GM23338 (cell line): ENCODE measurements at regions not wholly inside any gene's neighbourhood (a gene's known extent, or its start where the extent isn't known, plus 50 kb on each side); places are given as distances from the start of the nearest gene placed in this dataset.

Source experiments
- ATAC-seq: fragments of 200-7000 bp; cut with Tn5 transposase; 3 replicates; pipeline ENCODE4 v1.9.1; 2020
- DNase-seq: peaks from one replicate; pipeline ENCODE4 v3.0.0-alpha.2; 2015; ENCODE audit warnings: low spot score
- H2AFZ ChIP-seq: fragments of 200-600 bp; sonication (generic); 2 replicates; pipeline ENCODE4 v1.8.0; 2016; ENCODE audit warnings: antibody characterized with exemption, mild to moderate bottlenecking, moderate library complexity
- H3F3A ChIP-seq: fragments of 200-600 bp; sonication (generic); replicated peaks from 2 replicates; pipeline ENCODE4 v1.8.0; 2017; ENCODE audit warnings: antibody characterized with exemption, mixed run types, low read depth
- H3K27ac ChIP-seq: fragments of 200-600 bp; sonication (generic); 2 replicates; pipeline ENCODE4 v1.6.1; 2016; ENCODE audit warnings: low read depth
- H3K27me3 ChIP-seq: fragments of 200-600 bp; sonication (generic); 2 replicates; pipeline ENCODE4 v1.8.0; 2016; ENCODE audit warnings: mild to moderate bottlenecking, mixed run types, moderate library complexity; ENCODE audit not compliant: insufficient read depth
- H3K36me3 ChIP-seq: fragments of 200-600 bp; sonication (generic); 2 replicates; pipeline ENCODE4 v1.8.0; 2016; ENCODE audit warnings: mild to moderate bottlenecking; ENCODE audit not compliant: insufficient read depth
- H3K4me1 ChIP-seq: fragments of 200-600 bp; sonication (generic); 2 replicates; pipeline ENCODE4 v1.8.0; 2016; ENCODE audit warnings: mild to moderate bottlenecking, moderate library complexity; ENCODE audit not compliant: insufficient read depth
- H3K4me2 ChIP-seq: fragments of 200-600 bp; sonication (generic); 2 replicates; pipeline ENCODE4 v1.7.1; 2017; ENCODE audit warnings: mixed run types
- H3K4me3 ChIP-seq: fragments of 200-600 bp; sonication (generic); 2 replicates; pipeline ENCODE4 v1.6.1; 2016; ENCODE audit warnings: mixed run types
- H3K79me2 ChIP-seq: fragments of 200-600 bp; sonication (generic); replicated peaks from 2 replicates; pipeline ENCODE4 v1.8.0; 2017; ENCODE audit warnings: mild to moderate bottlenecking; ENCODE audit not compliant: insufficient read depth
- H3K9me2 ChIP-seq: fragments of 200-600 bp; sonication (generic); 2 replicates; pipeline ENCODE4 v1.8.0; 2017; ENCODE audit not compliant: insufficient read depth
- H4K20me1 ChIP-seq: fragments of 200-600 bp; sonication (generic); replicated peaks from 2 replicates; pipeline ENCODE4 v1.8.0; 2017; ENCODE audit warnings: mild to moderate bottlenecking; ENCODE audit not compliant: insufficient read depth
- H3K27ac Mint-ChIP-seq: 2 replicates; pipeline ENCODE4 v1.8.0; 2020; ENCODE audit warnings: inconsistent platforms, mild to moderate bottlenecking, moderate library complexity, mixed read lengths
- H3K27me3 Mint-ChIP-seq: 3 replicates; pipeline ENCODE4 v1.8.0; 2022; ENCODE audit warnings: low read depth, mild to moderate bottlenecking, moderate library complexity, mixed read lengths, inconsistent platforms; ENCODE audit not compliant: insufficient read depth, poor library complexity
- H3K36me3 Mint-ChIP-seq: 3 replicates; pipeline ENCODE4 v1.8.0; 2021; ENCODE audit warnings: low read depth, mild to moderate bottlenecking, inconsistent platforms, moderate library complexity, mixed read lengths
- H3K4me1 Mint-ChIP-seq: 3 replicates; pipeline ENCODE4 v1.8.0; 2020; ENCODE audit warnings: mild to moderate bottlenecking, inconsistent platforms, mixed read lengths
- H3K4me3 Mint-ChIP-seq: 3 replicates; pipeline ENCODE4 v1.8.0; 2021; ENCODE audit warnings: moderate library complexity, mild to moderate bottlenecking, inconsistent platforms, mixed read lengths
- H3K9me3 Mint-ChIP-seq: 3 replicates; pipeline ENCODE4 v1.8.0; 2020; ENCODE audit warnings: moderate library complexity, mild to moderate bottlenecking, inconsistent platforms, mixed read lengths
- CREB1 ChIP-seq: fragments of 250-450 bp; sonication (Bioruptor Pico); IDR thresholded peaks from 2 replicates; pipeline ENCODE4 v1.5.0; 2020; ENCODE audit warnings: low read depth, mild to moderate bottlenecking, moderate library complexity
- EZH2 ChIP-seq: fragments of 200-600 bp; sonication (generic); IDR thresholded peaks from one replicate; pipeline ENCODE4 v1.8.0; 2017; ENCODE audit warnings: antibody characterized with exemption, mild to moderate bottlenecking, low read depth; ENCODE audit not compliant: unreplicated experiment
- EZH2phosphoT487 ChIP-seq: fragments of 200-600 bp; sonication (generic); IDR thresholded peaks from one replicate; pipeline ENCODE4 v1.8.1; 2018; ENCODE audit warnings: antibody characterized with exemption; ENCODE audit not compliant: unreplicated experiment
- JUNB ChIP-seq: IDR thresholded peaks from one replicate; pipeline ENCODE4 v1.6.1; 2016; ENCODE audit warnings: antibody characterized with exemption; ENCODE audit not compliant: unreplicated experiment
- NANOG ChIP-seq: IDR thresholded peaks from 2 replicates; pipeline ENCODE4 v1.6.1; 2016; ENCODE audit warnings: antibody characterized with exemption, borderline replicate concordance
- ZNF114 ChIP-seq: fragments of 250-450 bp; sonication (Bioruptor Pico); IDR thresholded peaks from 2 replicates; pipeline ENCODE4 v1.5.0; 2020; ENCODE audit warnings: mild to moderate bottlenecking, moderate library complexity
- TF ChIP-seq, protein P1 (sequence below): IDR thresholded peaks from one replicate; pipeline ENCODE4 v1.6.1; 2018; ENCODE audit warnings: antibody characterized with exemption; ENCODE audit not compliant: unreplicated experiment
- TF ChIP-seq, protein P2 (sequence below), 2 experiments: fragments of 200-600 bp in 1 of 2; sonication (generic) in 1 of 2; conservative IDR thresholded peaks; 2 replicates each; pipeline versions ENCODE4 v1.5.1 to v1.6.1; 2016 to 2017; ENCODE audit warnings: antibody characterized with exemption in 2 of 2, low read depth in 2 of 2, mild to moderate bottlenecking in 2 of 2, moderate library complexity in 1 of 2

DNA sequence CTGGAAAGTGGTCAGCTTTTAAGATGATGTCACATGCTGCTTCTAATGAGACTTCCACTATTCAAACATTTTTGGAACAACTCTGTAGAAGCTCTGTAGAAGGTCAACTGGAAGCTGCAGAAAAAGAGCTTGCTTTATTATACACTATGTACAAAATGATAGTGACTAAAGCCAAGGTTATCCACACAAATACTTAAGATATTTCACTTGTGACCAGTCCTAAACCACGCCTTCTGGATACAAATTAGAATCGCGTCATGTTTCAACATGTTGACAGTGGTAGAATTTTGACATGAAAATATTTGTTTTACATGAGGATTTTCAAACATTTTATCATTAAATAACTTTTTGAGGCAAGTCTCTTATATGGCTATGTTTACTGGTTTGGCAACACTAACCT, 499.6 kb upstream of the PHF14 start (continued):
- TF ChIP-seq, protein P1, sequence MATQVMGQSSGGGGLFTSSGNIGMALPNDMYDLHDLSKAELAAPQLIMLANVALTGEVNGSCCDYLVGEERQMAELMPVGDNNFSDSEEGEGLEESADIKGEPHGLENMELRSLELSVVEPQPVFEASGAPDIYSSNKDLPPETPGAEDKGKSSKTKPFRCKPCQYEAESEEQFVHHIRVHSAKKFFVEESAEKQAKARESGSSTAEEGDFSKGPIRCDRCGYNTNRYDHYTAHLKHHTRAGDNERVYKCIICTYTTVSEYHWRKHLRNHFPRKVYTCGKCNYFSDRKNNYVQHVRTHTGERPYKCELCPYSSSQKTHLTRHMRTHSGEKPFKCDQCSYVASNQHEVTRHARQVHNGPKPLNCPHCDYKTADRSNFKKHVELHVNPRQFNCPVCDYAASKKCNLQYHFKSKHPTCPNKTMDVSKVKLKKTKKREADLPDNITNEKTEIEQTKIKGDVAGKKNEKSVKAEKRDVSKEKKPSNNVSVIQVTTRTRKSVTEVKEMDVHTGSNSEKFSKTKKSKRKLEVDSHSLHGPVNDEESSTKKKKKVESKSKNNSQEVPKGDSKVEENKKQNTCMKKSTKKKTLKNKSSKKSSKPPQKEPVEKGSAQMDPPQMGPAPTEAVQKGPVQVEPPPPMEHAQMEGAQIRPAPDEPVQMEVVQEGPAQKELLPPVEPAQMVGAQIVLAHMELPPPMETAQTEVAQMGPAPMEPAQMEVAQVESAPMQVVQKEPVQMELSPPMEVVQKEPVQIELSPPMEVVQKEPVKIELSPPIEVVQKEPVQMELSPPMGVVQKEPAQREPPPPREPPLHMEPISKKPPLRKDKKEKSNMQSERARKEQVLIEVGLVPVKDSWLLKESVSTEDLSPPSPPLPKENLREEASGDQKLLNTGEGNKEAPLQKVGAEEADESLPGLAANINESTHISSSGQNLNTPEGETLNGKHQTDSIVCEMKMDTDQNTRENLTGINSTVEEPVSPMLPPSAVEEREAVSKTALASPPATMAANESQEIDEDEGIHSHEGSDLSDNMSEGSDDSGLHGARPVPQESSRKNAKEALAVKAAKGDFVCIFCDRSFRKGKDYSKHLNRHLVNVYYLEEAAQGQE, result no peak
- TF ChIP-seq ZNF114 (CRISPR knock-in tag) (no peak), EZH2 (no peak)
- TF ChIP-seq, protein P2, sequence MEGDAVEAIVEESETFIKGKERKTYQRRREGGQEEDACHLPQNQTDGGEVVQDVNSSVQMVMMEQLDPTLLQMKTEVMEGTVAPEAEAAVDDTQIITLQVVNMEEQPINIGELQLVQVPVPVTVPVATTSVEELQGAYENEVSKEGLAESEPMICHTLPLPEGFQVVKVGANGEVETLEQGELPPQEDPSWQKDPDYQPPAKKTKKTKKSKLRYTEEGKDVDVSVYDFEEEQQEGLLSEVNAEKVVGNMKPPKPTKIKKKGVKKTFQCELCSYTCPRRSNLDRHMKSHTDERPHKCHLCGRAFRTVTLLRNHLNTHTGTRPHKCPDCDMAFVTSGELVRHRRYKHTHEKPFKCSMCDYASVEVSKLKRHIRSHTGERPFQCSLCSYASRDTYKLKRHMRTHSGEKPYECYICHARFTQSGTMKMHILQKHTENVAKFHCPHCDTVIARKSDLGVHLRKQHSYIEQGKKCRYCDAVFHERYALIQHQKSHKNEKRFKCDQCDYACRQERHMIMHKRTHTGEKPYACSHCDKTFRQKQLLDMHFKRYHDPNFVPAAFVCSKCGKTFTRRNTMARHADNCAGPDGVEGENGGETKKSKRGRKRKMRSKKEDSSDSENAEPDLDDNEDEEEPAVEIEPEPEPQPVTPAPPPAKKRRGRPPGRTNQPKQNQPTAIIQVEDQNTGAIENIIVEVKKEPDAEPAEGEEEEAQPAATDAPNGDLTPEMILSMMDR (conservative IDR thresholded peaks at IDR 0.05; ENCODE audit: low read depth in 2 of 2), result no peak

- Histone ChIP-seq H3K36me3 (no peaks in the 10 kb centered on the region), H3K4me2 (no peak overlapping the region), H3K79me2 (no peaks in the 10 kb centered on the region), H3K4me3 (no peak overlapping the region), H2AFZ (no peak overlapping the region), H3F3A (no peaks in the 10 kb centered on the region), H4K20me1 (no peaks in the 10 kb centered on the region), H3K27ac (no peak overlapping the region), H3K9me2 (no peaks in the 10 kb centered on the region), H3K27me3 (no peaks in the 10 kb centered on the region), H3K4me1 (no peaks in the 10 kb centered on the region)
- no peaks in the 10 kb centered on the region for H3K27me3 Mint-ChIP-seq
- no peak for TF ChIP-seq EZH2phosphoT487
- TF ChIP-seq JUNB, result no peak
- TF ChIP-seq, protein P1, result no peak
- TF ChIP-seq NANOG, result no peak
- TF ChIP-seq CREB1, result no peak
- TF ChIP-seq, protein P2 (conservative IDR thresholded peaks at IDR 0.05; ENCODE audit: low read depth in 2 of 2), result peak in 1 of 2 experiments; percentile 51; a peak in 2 of 4 replicates
- no peaks in the 10 kb centered on the region for H3K4me1 Mint-ChIP-seq
- no peak for ATAC-seq
- no peak overlapping the region for H3K27ac Mint-ChIP-seq
- peak; percentile 3 for DNase-seq
- H3K4me3 Mint-ChIP-seq, result no peak overlapping the region
- no peaks in the 10 kb centered on the region for H3K36me3 Mint-ChIP-seq
- H3K9me3 Mint-ChIP-seq, result no peaks in the 10 kb centered on the region
These were observed 497.6 kb upstream of the PHF14 start for GRCh38 chr7:10475940-10476641.
